NCI-H748 treated with DMSO at 0.1 percent for 48 hours (cell line): ENCODE measurements at regions not wholly inside any gene's neighbourhood (a gene's known extent, or its start where the extent isn't known, plus 50 kb on each side); places are given as distances from the start of the nearest gene placed in this dataset.

Experiments used
- DNase-seq: peaks from one replicate; lab custom pipeline; 2025; lab: John Stamatoyannopoulos, UW

- no peak for DNase-seq
Measured at GRCh38 chr18:27473318-27473717, 288.2 kb upstream of the CHST9 start.

- no peak for DNase-seq
Measured at GRCh38 chr18:27467073-27467472, 282.0 kb upstream of the CHST9 start.

- DNase-seq, result no peak
Measured at GRCh38 chr18:27461957-27462356, 276.8 kb upstream of the CHST9 start.

GRCh38 chr18:27449104-27449503, 264.0 kb upstream of the CHST9 start:
- DNase-seq, result no peak

- DNase-seq, result no peak
Measured at GRCh38 chr18:27447930-27448329, 262.8 kb upstream of the CHST9 start.

GRCh38 chr18:27447451-27447881, 262.4 kb upstream of the CHST9 start:
- peak; percentile 70 for DNase-seq

GRCh38 chr18:27430595-27430994, 245.5 kb upstream of the CHST9 start:
- DNase-seq, result no peak

- no peak for DNase-seq
Measured at GRCh38 chr18:27428716-27429475, 243.8 kb upstream of the CHST9 start.

GRCh38 chr18:27428120-27428519, 243.0 kb upstream of the CHST9 start:
- no peak for DNase-seq

- DNase-seq, result no peak
Measured at GRCh38 chr18:27423581-27423980, 238.5 kb upstream of the CHST9 start.

- no peak for DNase-seq
Measured at GRCh38 chr18:27419646-27420045, 234.5 kb upstream of the CHST9 start.

GRCh38 chr18:27415495-27415894, 230.4 kb upstream of the CHST9 start:
- no peak for DNase-seq

- no peak for DNase-seq
Measured at GRCh38 chr18:27414682-27415081, 229.6 kb upstream of the CHST9 start.

- no peak for DNase-seq
Measured at GRCh38 chr18:27413495-27414401, 228.6 kb upstream of the CHST9 start.

- DNase-seq, result no peak
Measured at GRCh38 chr18:27412556-27412955, 227.4 kb upstream of the CHST9 start.

GRCh38 chr18:27411911-27412310, 226.8 kb upstream of the CHST9 start:
- no peak for DNase-seq

- no peak for DNase-seq
Measured at GRCh38 chr18:27411013-27411412, 225.9 kb upstream of the CHST9 start.

- DNase-seq, result no peak
Measured at GRCh38 chr18:27404855-27405254, 219.7 kb upstream of the CHST9 start.

GRCh38 chr18:27400001-27400400, 214.9 kb upstream of the CHST9 start:
- DNase-seq, result peak; percentile 15

GRCh38 chr18:27395752-27396151, 210.6 kb upstream of the CHST9 start:
- DNase-seq, result no peak

- no peak for DNase-seq
Measured at GRCh38 chr18:27394687-27395086, 209.6 kb upstream of the CHST9 start.

GRCh38 chr18:27382567-27383216, 197.6 kb upstream of the CHST9 start:
- DNase-seq, result no peak
